ENCODE measurements at regions not wholly inside any gene's neighbourhood (a gene's known extent, or its start where the extent isn't known, plus 50 kb on each side); places are given as distances from the start of the nearest gene placed in this dataset.
"Not testable (repeated sequence)": the region's sequence is repeated elsewhere in the genome, so short reads cannot be mapped to it uniquely, and the experiment has no call there.

GRCh38 chrX:39050427-39050826 is 249.2 kb downstream of the MID1IP1 start:
- no peak for DNase-seq

- no peak for DNase-seq
These were observed 251.5 kb downstream of the MID1IP1 start for GRCh38 chrX:39052751-39053150.

GRCh38 chrX:39058724-39059123 is 257.5 kb downstream of the MID1IP1 start:
- no peak for DNase-seq

GRCh38 chrX:39059866-39060265 is 258.6 kb downstream of the MID1IP1 start:
- no peak for DNase-seq

- no peak for DNase-seq
These were observed 261.8 kb downstream of the MID1IP1 start for GRCh38 chrX:39063037-39063436.

- DNase-seq: no peak
These were observed 262.4 kb downstream of the MID1IP1 start for GRCh38 chrX:39063702-39064101.

GRCh38 chrX:39065051-39065871 is 264.0 kb downstream of the MID1IP1 start:
- no peak for DNase-seq

GRCh38 chrX:39067866-39068265 is 266.6 kb downstream of the MID1IP1 start:
- no peak for DNase-seq

GRCh38 chrX:39068634-39069033 is 267.4 kb downstream of the MID1IP1 start:
- DNase-seq: not testable (repeated sequence)

GRCh38 chrX:39070009-39070408 is 268.8 kb downstream of the MID1IP1 start:
- no peak for DNase-seq

- no peak for DNase-seq
These were observed 271.9 kb downstream of the MID1IP1 start for GRCh38 chrX:39073131-39073530.

GRCh38 chrX:39096599-39096998 is 295.3 kb downstream of the MID1IP1 start:
- no peak for DNase-seq

- no peak for DNase-seq
These were observed 303.5 kb downstream of the MID1IP1 start for GRCh38 chrX:39104745-39105144.

- DNase-seq: peak; percentile 33
These were observed 310.9 kb downstream of the MID1IP1 start for GRCh38 chrX:39112143-39112542.

GRCh38 chrX:39115166-39115565 is 313.9 kb downstream of the MID1IP1 start:
- DNase-seq: no peak

GRCh38 chrX:39117101-39117500 is 315.8 kb downstream of the MID1IP1 start:
- DNase-seq: no peak

GRCh38 chrX:39121903-39122302 is 320.6 kb downstream of the MID1IP1 start:
- DNase-seq: no peak

- DNase-seq: no peak
These were observed 324.6 kb downstream of the MID1IP1 start for GRCh38 chrX:39125834-39126233.

GRCh38 chrX:39133971-39134370 is 332.7 kb downstream of the MID1IP1 start:
- DNase-seq: no peak

GRCh38 chrX:39137363-39137954 is 336.2 kb downstream of the MID1IP1 start:
- DNase-seq: no peak

GRCh38 chrX:39140581-39140980 is 339.3 kb downstream of the MID1IP1 start:
- DNase-seq: no peak

GRCh38 chrX:39144323-39144722 is 343.1 kb downstream of the MID1IP1 start:
- DNase-seq: peak; percentile 18

GRCh38 chrX:39144956-39145355 is 343.7 kb downstream of the MID1IP1 start:
- peak; percentile 20 for DNase-seq

- DNase-seq: no peak
These were observed 344.6 kb downstream of the MID1IP1 start for GRCh38 chrX:39145859-39146258.
